ENCODE measurements at regions not wholly inside any gene's neighbourhood (a gene's known extent, or its start where the extent isn't known, plus 50 kb on each side); places are given as distances from the start of the nearest gene placed in this dataset.

DNA sequence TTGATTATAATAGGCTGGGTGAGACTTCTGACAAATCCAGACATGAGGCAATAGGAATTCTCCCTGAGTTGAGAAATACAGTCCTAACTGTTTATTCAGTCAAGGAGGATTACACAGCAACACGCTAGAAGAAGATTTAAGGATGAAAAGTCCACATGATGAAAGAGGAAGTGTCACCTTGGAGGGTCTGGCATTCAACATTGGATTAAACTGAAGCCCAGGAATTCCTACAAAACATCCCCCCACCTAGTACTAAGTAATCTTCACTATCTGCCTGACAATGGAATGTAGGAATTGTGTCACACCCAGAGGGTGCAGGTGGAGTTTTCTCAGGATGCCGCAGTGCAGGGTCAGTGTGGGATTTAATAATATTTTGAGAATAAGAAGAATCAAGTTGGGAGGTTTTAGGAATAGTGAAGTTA, 142.4 kb downstream of the SOCS6 start (continued):
- TF ChIP-seq, protein P1, sequence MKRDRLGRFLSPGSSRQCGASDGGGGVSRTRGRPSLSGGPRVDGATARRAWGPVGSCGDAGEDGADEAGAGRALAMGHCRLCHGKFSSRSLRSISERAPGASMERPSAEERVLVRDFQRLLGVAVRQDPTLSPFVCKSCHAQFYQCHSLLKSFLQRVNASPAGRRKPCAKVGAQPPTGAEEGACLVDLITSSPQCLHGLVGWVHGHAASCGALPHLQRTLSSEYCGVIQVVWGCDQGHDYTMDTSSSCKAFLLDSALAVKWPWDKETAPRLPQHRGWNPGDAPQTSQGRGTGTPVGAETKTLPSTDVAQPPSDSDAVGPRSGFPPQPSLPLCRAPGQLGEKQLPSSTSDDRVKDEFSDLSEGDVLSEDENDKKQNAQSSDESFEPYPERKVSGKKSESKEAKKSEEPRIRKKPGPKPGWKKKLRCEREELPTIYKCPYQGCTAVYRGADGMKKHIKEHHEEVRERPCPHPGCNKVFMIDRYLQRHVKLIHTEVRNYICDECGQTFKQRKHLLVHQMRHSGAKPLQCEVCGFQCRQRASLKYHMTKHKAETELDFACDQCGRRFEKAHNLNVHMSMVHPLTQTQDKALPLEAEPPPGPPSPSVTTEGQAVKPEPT (CRISPR knock-in tag; IDR thresholded peaks at IDR 0.05; ENCODE audit: low read depth): no peak
- TF ChIP-seq NONO (IDR thresholded peaks at IDR 0.05): no peak
- TF ChIP-seq NONO (CRISPR knock-in tag; conservative IDR thresholded peaks at IDR 0.05): 0 out of 2 replicates have a peak, but pooled peaks have one; percentile 24
- peak; percentile 91 to 97 for TF ChIP-seq EP300 (IDR thresholded peaks at IDR 0.05; ENCODE audit: low read depth in 2 of 2, low read length in 2 of 2)
- peak; percentile 94 for TF ChIP-seq EP300 (CRISPR knock-in tag; IDR thresholded peaks at IDR 0.05; ENCODE audit: borderline replicate concordance)
- TF ChIP-seq POGZ (CRISPR knock-in tag; IDR thresholded peaks at IDR 0.05): peak; percentile 59; the same call in 1 of the 2 replicates
- TF ChIP-seq FOSL2 (CRISPR knock-in tag; IDR thresholded peaks at IDR 0.05): peak; percentile 77
- peak; percentile 65; the same call in 1 of the 2 replicates for TF ChIP-seq PHF21A (CRISPR knock-in tag; IDR thresholded peaks at IDR 0.05)
- no peak for TF ChIP-seq ATM (IDR thresholded peaks at IDR 0.05; ENCODE audit: borderline replicate concordance)
- no peak for TF ChIP-seq MTA3 (CRISPR knock-in tag; IDR thresholded peaks at IDR 0.05)
- no peak for TF ChIP-seq MAZ (IDR thresholded peaks at IDR 0.05; ENCODE audit: borderline replicate concordance, low read depth, low read length)
- peak; percentile 22; the same call in 1 of the 2 replicates for TF ChIP-seq MAZ (CRISPR knock-in tag; IDR thresholded peaks at IDR 0.05; ENCODE audit: low read depth)
- TF ChIP-seq ATF1 (CRISPR knock-in tag; IDR thresholded peaks at IDR 0.05): peak; percentile 17; the same call in 1 of the 2 replicates
- TF ChIP-seq, protein P2, sequence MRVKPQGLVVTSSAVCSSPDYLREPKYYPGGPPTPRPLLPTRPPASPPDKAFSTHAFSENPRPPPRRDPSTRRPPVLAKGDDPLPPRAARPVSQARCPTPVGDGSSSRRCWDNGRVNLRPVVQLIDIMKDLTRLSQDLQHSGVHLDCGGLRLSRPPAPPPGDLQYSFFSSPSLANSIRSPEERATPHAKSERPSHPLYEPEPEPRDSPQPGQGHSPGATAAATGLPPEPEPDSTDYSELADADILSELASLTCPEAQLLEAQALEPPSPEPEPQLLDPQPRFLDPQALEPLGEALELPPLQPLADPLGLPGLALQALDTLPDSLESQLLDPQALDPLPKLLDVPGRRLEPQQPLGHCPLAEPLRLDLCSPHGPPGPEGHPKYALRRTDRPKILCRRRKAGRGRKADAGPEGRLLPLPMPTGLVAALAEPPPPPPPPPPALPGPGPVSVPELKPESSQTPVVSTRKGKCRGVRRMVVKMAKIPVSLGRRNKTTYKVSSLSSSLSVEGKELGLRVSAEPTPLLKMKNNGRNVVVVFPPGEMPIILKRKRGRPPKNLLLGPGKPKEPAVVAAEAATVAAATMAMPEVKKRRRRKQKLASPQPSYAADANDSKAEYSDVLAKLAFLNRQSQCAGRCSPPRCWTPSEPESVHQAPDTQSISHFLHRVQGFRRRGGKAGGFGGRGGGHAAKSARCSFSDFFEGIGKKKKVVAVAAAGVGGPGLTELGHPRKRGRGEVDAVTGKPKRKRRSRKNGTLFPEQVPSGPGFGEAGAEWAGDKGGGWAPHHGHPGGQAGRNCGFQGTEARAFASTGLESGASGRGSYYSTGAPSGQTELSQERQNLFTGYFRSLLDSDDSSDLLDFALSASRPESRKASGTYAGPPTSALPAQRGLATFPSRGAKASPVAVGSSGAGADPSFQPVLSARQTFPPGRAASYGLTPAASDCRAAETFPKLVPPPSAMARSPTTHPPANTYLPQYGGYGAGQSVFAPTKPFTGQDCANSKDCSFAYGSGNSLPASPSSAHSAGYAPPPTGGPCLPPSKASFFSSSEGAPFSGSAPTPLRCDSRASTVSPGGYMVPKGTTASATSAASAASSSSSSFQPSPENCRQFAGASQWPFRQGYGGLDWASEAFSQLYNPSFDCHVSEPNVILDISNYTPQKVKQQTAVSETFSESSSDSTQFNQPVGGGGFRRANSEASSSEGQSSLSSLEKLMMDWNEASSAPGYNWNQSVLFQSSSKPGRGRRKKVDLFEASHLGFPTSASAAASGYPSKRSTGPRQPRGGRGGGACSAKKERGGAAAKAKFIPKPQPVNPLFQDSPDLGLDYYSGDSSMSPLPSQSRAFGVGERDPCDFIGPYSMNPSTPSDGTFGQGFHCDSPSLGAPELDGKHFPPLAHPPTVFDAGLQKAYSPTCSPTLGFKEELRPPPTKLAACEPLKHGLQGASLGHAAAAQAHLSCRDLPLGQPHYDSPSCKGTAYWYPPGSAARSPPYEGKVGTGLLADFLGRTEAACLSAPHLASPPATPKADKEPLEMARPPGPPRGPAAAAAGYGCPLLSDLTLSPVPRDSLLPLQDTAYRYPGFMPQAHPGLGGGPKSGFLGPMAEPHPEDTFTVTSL (CRISPR knock-in tag; IDR thresholded peaks at IDR 0.05; ENCODE audit: borderline replicate concordance): peak; percentile 60; the same call in 1 of the 2 replicates
- TF ChIP-seq, protein P3, sequence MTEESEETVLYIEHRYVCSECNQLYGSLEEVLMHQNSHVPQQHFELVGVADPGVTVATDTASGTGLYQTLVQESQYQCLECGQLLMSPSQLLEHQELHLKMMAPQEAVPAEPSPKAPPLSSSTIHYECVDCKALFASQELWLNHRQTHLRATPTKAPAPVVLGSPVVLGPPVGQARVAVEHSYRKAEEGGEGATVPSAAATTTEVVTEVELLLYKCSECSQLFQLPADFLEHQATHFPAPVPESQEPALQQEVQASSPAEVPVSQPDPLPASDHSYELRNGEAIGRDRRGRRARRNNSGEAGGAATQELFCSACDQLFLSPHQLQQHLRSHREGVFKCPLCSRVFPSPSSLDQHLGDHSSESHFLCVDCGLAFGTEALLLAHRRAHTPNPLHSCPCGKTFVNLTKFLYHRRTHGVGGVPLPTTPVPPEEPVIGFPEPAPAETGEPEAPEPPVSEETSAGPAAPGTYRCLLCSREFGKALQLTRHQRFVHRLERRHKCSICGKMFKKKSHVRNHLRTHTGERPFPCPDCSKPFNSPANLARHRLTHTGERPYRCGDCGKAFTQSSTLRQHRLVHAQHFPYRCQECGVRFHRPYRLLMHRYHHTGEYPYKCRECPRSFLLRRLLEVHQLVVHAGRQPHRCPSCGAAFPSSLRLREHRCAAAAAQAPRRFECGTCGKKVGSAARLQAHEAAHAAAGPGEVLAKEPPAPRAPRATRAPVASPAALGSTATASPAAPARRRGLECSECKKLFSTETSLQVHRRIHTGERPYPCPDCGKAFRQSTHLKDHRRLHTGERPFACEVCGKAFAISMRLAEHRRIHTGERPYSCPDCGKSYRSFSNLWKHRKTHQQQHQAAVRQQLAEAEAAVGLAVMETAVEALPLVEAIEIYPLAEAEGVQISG (CRISPR knock-in tag; IDR thresholded peaks at IDR 0.05): peak; percentile 16; the same call in 1 of the 2 replicates
- TF ChIP-seq HNRNPLL (IDR thresholded peaks at IDR 0.05; ENCODE audit: low read depth, low read length, poor library complexity, severe bottlenecking): no peak
- TF ChIP-seq, protein P4, sequence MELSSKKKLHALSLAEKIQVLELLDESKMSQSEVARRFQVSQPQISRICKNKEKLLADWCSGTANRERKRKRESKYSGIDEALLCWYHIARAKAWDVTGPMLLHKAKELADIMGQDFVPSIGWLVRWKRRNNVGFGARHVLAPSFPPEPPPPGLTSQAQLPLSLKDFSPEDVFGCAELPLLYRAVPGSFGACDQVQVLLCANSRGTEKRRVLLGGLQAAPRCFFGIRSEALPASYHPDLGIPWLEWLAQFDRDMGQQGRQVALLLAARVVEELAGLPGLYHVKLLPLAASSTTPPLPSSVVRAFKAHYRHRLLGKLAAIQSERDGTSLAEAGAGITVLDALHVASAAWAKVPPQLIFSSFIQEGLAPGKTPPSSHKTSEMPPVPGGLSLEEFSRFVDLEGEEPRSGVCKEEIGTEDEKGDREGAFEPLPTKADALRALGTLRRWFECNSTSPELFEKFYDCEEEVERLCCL (CRISPR knock-in tag; IDR thresholded peaks at IDR 0.05; ENCODE audit: borderline replicate concordance): no peak

Measured in HepG2 (cell line).